GM18517 (cell line): ENCODE measurements at regions not wholly inside any gene's neighbourhood (a gene's known extent, or its start where the extent isn't known, plus 50 kb on each side); places are given as distances from the start of the nearest gene placed in this dataset.
"Not testable (repeated sequence)": the region's sequence is repeated elsewhere in the genome, so short reads cannot be mapped to it uniquely, and the experiment has no call there.

Experiments used
- ATAC-seq: cut with Tn5 transposase; IDR thresholded peaks from one replicate; pipeline ENCODE4 v1.9.1; 2021; ENCODE audit warnings: mild to moderate bottlenecking, moderate library complexity; ENCODE audit not compliant: unreplicated experiment

- ATAC-seq: no peak
Observed at GRCh38 chr4:126986828-126987227, 645.9 kb upstream of the INTU start.

GRCh38 chr4:126991965-126992364 lies 640.8 kb upstream of the INTU start:
- ATAC-seq: no peak

GRCh38 chr4:126992910-126993309 lies 639.8 kb upstream of the INTU start:
- no peak for ATAC-seq

GRCh38 chr4:126993351-126993750 lies 639.4 kb upstream of the INTU start:
- no peak for ATAC-seq

GRCh38 chr4:126995235-126995634 lies 637.5 kb upstream of the INTU start:
- no peak for ATAC-seq

GRCh38 chr4:127000110-127000509 lies 632.6 kb upstream of the INTU start:
- ATAC-seq: no peak

- ATAC-seq: no peak
Observed at GRCh38 chr4:127000846-127001245, 631.9 kb upstream of the INTU start.

GRCh38 chr4:127001933-127002332 lies 630.8 kb upstream of the INTU start:
- ATAC-seq: no peak

- no peak for ATAC-seq
Observed at GRCh38 chr4:127006446-127006877, 626.3 kb upstream of the INTU start.

- no peak for ATAC-seq
Observed at GRCh38 chr4:127007305-127007704, 625.5 kb upstream of the INTU start.

GRCh38 chr4:127012549-127012948 lies 620.2 kb upstream of the INTU start:
- no peak for ATAC-seq

GRCh38 chr4:127015667-127016117 lies 617.1 kb upstream of the INTU start:
- no peak for ATAC-seq

- ATAC-seq: no peak
Observed at GRCh38 chr4:127018381-127018780, 614.4 kb upstream of the INTU start.

- ATAC-seq: not testable (repeated sequence)
Observed at GRCh38 chr4:127020831-127021230, 611.9 kb upstream of the INTU start.

GRCh38 chr4:127036296-127036695 lies 596.5 kb upstream of the INTU start:
- no peak for ATAC-seq

- ATAC-seq: no peak
Observed at GRCh38 chr4:127045861-127046260, 586.9 kb upstream of the INTU start.

GRCh38 chr4:127047930-127048329 lies 584.8 kb upstream of the INTU start:
- ATAC-seq: no peak

- ATAC-seq: no peak
Observed at GRCh38 chr4:127048376-127049044, 584.2 kb upstream of the INTU start.

- no peak for ATAC-seq
Observed at GRCh38 chr4:127049526-127049925, 583.2 kb upstream of the INTU start.

- no peak for ATAC-seq
Observed at GRCh38 chr4:127052742-127053141, 580.0 kb upstream of the INTU start.

- ATAC-seq: no peak
Observed at GRCh38 chr4:127055357-127055756, 577.4 kb upstream of the INTU start.

- no peak for ATAC-seq
Observed at GRCh38 chr4:127069675-127070074, 563.1 kb upstream of the INTU start.

GRCh38 chr4:127071443-127071842 lies 561.3 kb upstream of the INTU start:
- ATAC-seq: no peak
